Body of pancreas (tissue), 4 donors: ENCODE measurements at regions not wholly inside any gene's neighbourhood (a gene's known extent, or its start where the extent isn't known, plus 50 kb on each side); places are given as distances from the start of the nearest gene placed in this dataset.

ENCODE experiments used
- ATAC-seq: fragments of 150-250 bp; one replicate; pipeline ENCODE4 v1.9.1; 2016
- DNase-seq, 4 donors: peaks; one replicate each; pipeline ENCODE4 v3.0.0-alpha.2; 2019
- H3K27ac ChIP-seq, 4 donors: fragments of 200-600 bp; sonication (generic); 1 replicate in 3 of 4; 2 replicates in 1 of 4; pipeline versions ENCODE4 v1.5.1 to v1.6.1; 2016 to 2019; ENCODE audit warnings: mild to moderate bottlenecking in 1 of 4, mixed read lengths in 1 of 4, moderate library complexity in 1 of 4
- H3K27me3 ChIP-seq, 2 donors: fragments of 200-600 bp; sonication (generic); one replicate each; pipeline ENCODE4 v1.6.0; 2016; ENCODE audit warnings: mild to moderate bottlenecking in 1 of 2
- H3K36me3 ChIP-seq, 2 donors: fragments of 200-600 bp; sonication (generic); replicated peaks in 1 of 2; 2 replicates each; pipeline ENCODE4 v1.5.1; 2016; ENCODE audit warnings: low read depth in 2 of 2; ENCODE audit not compliant: insufficient read depth in 1 of 2
- H3K4me1 ChIP-seq: fragments of 200-600 bp; sonication (generic); one replicate; pipeline ENCODE4 v1.6.0; 2016
- H3K4me3 ChIP-seq, 2 donors: fragments of 200-600 bp; sonication (generic); 1 replicate in 1 of 2; 2 replicates in 1 of 2; pipeline ENCODE4 v1.5.1; 2016 to 2019
- H3K9me3 ChIP-seq, 3 donors: fragments of 200-600 bp; sonication (generic); 1 replicate in 2 of 3; 2 replicates in 1 of 3; pipeline ENCODE4 v1.5.1; 2016
- CTCF ChIP-seq, 7 experiments: fragments of 450-650 bp in 4 of 7; fragments of 200-600 bp in 3 of 7; sonication (generic) in 3 of 7; IDR thresholded peaks; one replicate each; pipeline ENCODE4 v1.5.1; 2016 to 2019; ENCODE audit warnings: antibody characterized with exemption in 7 of 7
- POLR2A ChIP-seq, 3 donors: fragments of 450-650 bp; IDR thresholded peaks; one replicate each; pipeline ENCODE4 v1.6.1; 2016; ENCODE audit warnings: antibody characterized with exemption in 3 of 3, mild to moderate bottlenecking in 2 of 3
- WGBS, 2 donors: methylation state at CpG; one replicate each; pipeline ENCODE4 v1.1.5; 2017; 5-methylcytosine and 5-hydroxymethylcytosine counted together
- intact Hi-C: fragments of 100-400 bp; cut with DNase I; formaldehyde crosslinking; loops from one replicate; pipeline ENCODE4 v1.15.1; 2023

- 72 to 81% methylated on average over 3 of the region's 3 CpGs for WGBS, 2 donors
- no peaks in the 10 kb centered on the region for H3K36me3 ChIP-seq
- peak; percentile 21 for ATAC-seq
- intact Hi-C loops = no loop called here
- H3K27ac ChIP-seq = peak overlapping the region in 1 of 4 donors; percentile 37
- no peak for TF ChIP-seq POLR2A (IDR thresholded peaks at IDR 0.05)
- no peak for TF ChIP-seq CTCF (IDR thresholded peaks at IDR 0.05)
- no peaks in the 10 kb centered on the region for H3K4me1 ChIP-seq
- H3K4me3 ChIP-seq = no peak overlapping the region
- H3K27me3 ChIP-seq = no peaks in the 10 kb centered on the region
- no peak for DNase-seq
- no peaks in the 10 kb centered on the region for H3K9me3 ChIP-seq
Measured at GRCh38 chr1:168892931-168893330, 163.9 kb upstream of the DPT start.

- H3K27me3 ChIP-seq = no peaks in the 10 kb centered on the region
- 83 to 87% methylated on average over 3 of the region's 3 CpGs for WGBS, 2 donors
- TF ChIP-seq CTCF (IDR thresholded peaks at IDR 0.05) = no peak
- TF ChIP-seq POLR2A (IDR thresholded peaks at IDR 0.05) = no peak
- intact Hi-C loops = no loop called here
- H3K4me3 ChIP-seq = no peak overlapping the region
- H3K27ac ChIP-seq = peak overlapping the region in 1 of 4 donors; percentile 37
- DNase-seq = peak in 3 of 4 donors; percentile 9 to 24 (median 12)
- ATAC-seq = peak; percentile 76
- no peaks in the 10 kb centered on the region for H3K9me3 ChIP-seq
- no peaks in the 10 kb centered on the region for H3K4me1 ChIP-seq
- no peaks in the 10 kb centered on the region for H3K36me3 ChIP-seq
Measured at GRCh38 chr1:168893359-168893801, 164.4 kb upstream of the DPT start.

GRCh38 chr1:168894397-168894903, 165.4 kb upstream of the DPT start:
- no peaks in the 10 kb centered on the region for H3K4me1 ChIP-seq
- H3K36me3 ChIP-seq = no peaks in the 10 kb centered on the region
- no peak overlapping the region for H3K27ac ChIP-seq
- no peaks in the 10 kb centered on the region for H3K9me3 ChIP-seq
- 55 to 65% methylated on average over 4 of the region's 4 CpGs for WGBS, 2 donors
- no peak for TF ChIP-seq CTCF (IDR thresholded peaks at IDR 0.05)
- no peak for TF ChIP-seq POLR2A (IDR thresholded peaks at IDR 0.05)
- no peak for ATAC-seq
- intact Hi-C loops = no loop called here
- H3K4me3 ChIP-seq = no peak overlapping the region
- DNase-seq = no peak
- H3K27me3 ChIP-seq = no peaks in the 10 kb centered on the region

- no peak for DNase-seq
- intact Hi-C loops = no loop called here
- no peak overlapping the region for H3K27ac ChIP-seq
- no peaks in the 10 kb centered on the region for H3K27me3 ChIP-seq
- H3K36me3 ChIP-seq = no peaks in the 10 kb centered on the region
- H3K9me3 ChIP-seq = no peaks in the 10 kb centered on the region
- ATAC-seq = no peak
- 57 to 59% methylated on average over 2 of the region's 2 CpGs for WGBS, 2 donors
- TF ChIP-seq CTCF (IDR thresholded peaks at IDR 0.05) (no peak), POLR2A (IDR thresholded peaks at IDR 0.05) (no peak)
- no peaks in the 10 kb centered on the region for H3K4me1 ChIP-seq
- no peak overlapping the region for H3K4me3 ChIP-seq
Measured at GRCh38 chr1:168897249-168897648, 168.2 kb upstream of the DPT start.

- no peak overlapping the region for H3K27ac ChIP-seq
- H3K4me3 ChIP-seq = no peak overlapping the region
- 93% methylated on average over 2 of the region's 2 CpGs for WGBS, 2 donors
- intact Hi-C loops = no loop called here
- no peak for TF ChIP-seq CTCF (IDR thresholded peaks at IDR 0.05)
- TF ChIP-seq POLR2A (IDR thresholded peaks at IDR 0.05) = no peak
- no peak for ATAC-seq
- no peaks in the 10 kb centered on the region for H3K36me3 ChIP-seq
- no peak for DNase-seq
- no peaks in the 10 kb centered on the region for H3K9me3 ChIP-seq
- no peaks in the 10 kb centered on the region for H3K27me3 ChIP-seq
- H3K4me1 ChIP-seq = peaks cover 28% of the 10 kb centered on the region
Measured at GRCh38 chr1:168903237-168903830, 174.3 kb upstream of the DPT start.
